Transverse colon (tissue), 4 donors: ENCODE measurements at regions not wholly inside any gene's neighbourhood (a gene's known extent, or its start where the extent isn't known, plus 50 kb on each side); places are given as distances from the start of the nearest gene placed in this dataset.

Source experiments
- EP300 ChIP-seq: sonication (generic); formaldehyde crosslinking; IDR thresholded peaks from one replicate; pipeline ENCODE4 v1.6.1; 2017; ENCODE audit warnings: antibody characterized with exemption, low read depth
- POLR2A ChIP-seq: fragments of 450-650 bp; IDR thresholded peaks from one replicate; pipeline ENCODE4 v1.6.1; 2016; ENCODE audit warnings: antibody characterized with exemption, mild to moderate bottlenecking, moderate library complexity
- POLR2AphosphoS5 ChIP-seq, 3 donors: sonication (generic); formaldehyde crosslinking; IDR thresholded peaks; one replicate each; pipeline ENCODE4 v1.6.1; 2016; ENCODE audit warnings: antibody characterized with exemption in 3 of 3
- TF ChIP-seq, protein P1 (sequence below), 5 experiments: fragments of 200-600 bp in 3 of 5; fragments of 450-650 bp in 2 of 5; sonication (generic) in 3 of 5; IDR thresholded peaks; 1 replicate in 2 of 5; 2 replicates in 3 of 5; pipeline ENCODE4 v1.5.1; 2016 to 2017; ENCODE audit warnings: antibody characterized with exemption in 5 of 5, inconsistent platforms in 3 of 5, mild to moderate bottlenecking in 2 of 5, moderate library complexity in 1 of 5

DNA sequence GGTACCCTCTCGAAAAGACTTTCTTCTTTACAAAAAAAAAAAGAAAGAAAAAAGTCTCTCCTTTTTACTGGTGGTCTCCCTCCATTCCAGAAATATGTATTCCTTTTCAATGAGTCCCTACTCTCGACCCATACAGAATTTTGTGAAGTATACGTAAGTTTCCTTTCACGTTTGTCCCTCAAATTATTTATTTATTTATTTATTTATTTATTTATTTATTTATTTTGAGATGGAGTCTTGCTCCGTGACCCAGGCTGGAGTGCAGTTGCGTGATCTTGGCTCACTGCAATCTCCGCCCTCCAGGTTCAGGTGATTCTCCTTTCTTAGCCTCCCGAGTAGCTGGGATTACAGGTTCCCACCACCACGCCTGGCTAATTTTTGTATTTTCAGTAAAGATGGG, 429.2 kb upstream of the AR start:
- TF ChIP-seq POLR2AphosphoS5 (IDR thresholded peaks at IDR 0.05) (no peak), POLR2A (no peak), EP300 (no peak)
- TF ChIP-seq, protein P1, sequence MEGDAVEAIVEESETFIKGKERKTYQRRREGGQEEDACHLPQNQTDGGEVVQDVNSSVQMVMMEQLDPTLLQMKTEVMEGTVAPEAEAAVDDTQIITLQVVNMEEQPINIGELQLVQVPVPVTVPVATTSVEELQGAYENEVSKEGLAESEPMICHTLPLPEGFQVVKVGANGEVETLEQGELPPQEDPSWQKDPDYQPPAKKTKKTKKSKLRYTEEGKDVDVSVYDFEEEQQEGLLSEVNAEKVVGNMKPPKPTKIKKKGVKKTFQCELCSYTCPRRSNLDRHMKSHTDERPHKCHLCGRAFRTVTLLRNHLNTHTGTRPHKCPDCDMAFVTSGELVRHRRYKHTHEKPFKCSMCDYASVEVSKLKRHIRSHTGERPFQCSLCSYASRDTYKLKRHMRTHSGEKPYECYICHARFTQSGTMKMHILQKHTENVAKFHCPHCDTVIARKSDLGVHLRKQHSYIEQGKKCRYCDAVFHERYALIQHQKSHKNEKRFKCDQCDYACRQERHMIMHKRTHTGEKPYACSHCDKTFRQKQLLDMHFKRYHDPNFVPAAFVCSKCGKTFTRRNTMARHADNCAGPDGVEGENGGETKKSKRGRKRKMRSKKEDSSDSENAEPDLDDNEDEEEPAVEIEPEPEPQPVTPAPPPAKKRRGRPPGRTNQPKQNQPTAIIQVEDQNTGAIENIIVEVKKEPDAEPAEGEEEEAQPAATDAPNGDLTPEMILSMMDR (IDR thresholded peaks at IDR 0.05) = no peak
